K562 (cell line): ENCODE measurements at regions not wholly inside any gene's neighbourhood (a gene's known extent, or its start where the extent isn't known, plus 50 kb on each side); places are given as distances from the start of the nearest gene placed in this dataset.

Experiments
- ATAC-seq: fragments of 200-7000 bp; cut with Tn5 transposase; 3 replicates; pipeline ENCODE4 v1.9.1; 2020; ENCODE audit warnings: moderate library complexity
- BruUV-seq: library from RNA; stranded (reverse); fragments of 400-500 nt; replicated peaks from 2 replicates; lab custom pipeline; 2021; lab: Mats Ljungman, UMichigan
- CTCF ChIA-PET: fragments of 300-600 bp; formaldehyde crosslinking; extraction: SDS; loops from one replicate; lab custom pipeline; 2021; ENCODE audit warnings: low intra/inter-chr PET ratio; lab: Yijun Ruan, JAX
- POLR2A ChIA-PET: fragments of 300-600, 350-650 bp; sonication (Branson Sonifier 250); formaldehyde crosslinking; extraction: SDS; loops from one replicate; lab custom pipeline; 2021; ENCODE audit warnings: antibody characterized with exemption, inconsistent platforms; lab: Yijun Ruan, JAX
- DNase-seq, 4 experiments: peaks; one replicate each; pipeline versions ENCODE4 v3.0.0 to v3.0.0-alpha.2; 2011 to 2018; ENCODE audit warnings: low spot score in 3 of 4, mixed read lengths in 3 of 4; ENCODE audit errors: extremely low read depth in 1 of 4
- FAIRE-seq: peaks from 2 replicates; lab custom pipeline; 2011; peaks lifted over from hg19 to GRCh38; lab: Jason Lieb, UNC
- H2AFZ ChIP-seq: 2 replicates; pipeline ENCODE4 v1.6.0; 2011; ENCODE audit warnings: low read depth, low read length, control low read depth, inconsistent platforms
- H3K27ac ChIP-seq: fragments of 200-600 bp; 3 replicates; pipeline ENCODE4 v1.8.0; 2011; ENCODE audit warnings: low read depth, mild to moderate bottlenecking, control low read depth, inconsistent platforms, low read length, moderate library complexity, mixed read lengths; ENCODE audit errors: extremely low read depth
- H3K27me3 ChIP-seq, 2 experiments: fragments of 300-600 bp in 1 of 2; 2 replicates in 1 of 2; 3 replicates in 1 of 2; pipeline versions ENCODE4 v1.6.0 to v1.8.0; 2011; ENCODE audit warnings: inconsistent platforms in 2 of 2, low read length in 2 of 2, mild to moderate bottlenecking in 1 of 2, mixed read lengths in 1 of 2, moderate library complexity in 1 of 2; ENCODE audit not compliant: control insufficient read depth in 2 of 2, insufficient read depth in 2 of 2
- H3K36me3 ChIP-seq: fragments of 300-600 bp; 3 replicates; pipeline ENCODE4 v1.8.0; 2011; ENCODE audit warnings: mild to moderate bottlenecking, low read length, inconsistent platforms; ENCODE audit not compliant: control insufficient read depth, insufficient read depth
- H3K4me1 ChIP-seq, 2 experiments: fragments of 200-600 bp in 1 of 2; replicated peaks in 1 of 2; 2 replicates in 1 of 2; 3 replicates in 1 of 2; pipeline versions ENCODE4 v1.5.1 to v1.8.0; 2011; ENCODE audit warnings: inconsistent platforms in 2 of 2, low read length in 2 of 2, mild to moderate bottlenecking in 1 of 2, mixed read lengths in 1 of 2, moderate library complexity in 1 of 2; ENCODE audit not compliant: control insufficient read depth in 2 of 2, insufficient read depth in 2 of 2
- H3K4me2 ChIP-seq: 2 replicates; pipeline ENCODE4 v1.6.1; 2011; ENCODE audit warnings: low read length, control low read depth, inconsistent platforms, mixed read lengths; ENCODE audit not compliant: insufficient read depth
- H3K4me3 ChIP-seq: fragments of 200-600 bp; sonication (generic), shearing (Covaris generic); 2 replicates; pipeline ENCODE4 v1.5.1; 2016; ENCODE audit warnings: control low read depth, inconsistent platforms
- H3K79me2 ChIP-seq: fragments of 200-600 bp; 3 replicates; pipeline ENCODE4 v1.8.0; 2011; ENCODE audit warnings: low read length, inconsistent platforms; ENCODE audit not compliant: control insufficient read depth, insufficient read depth
- H3K9ac ChIP-seq, 2 experiments: 2 replicates each; pipeline versions ENCODE4 v1.6.0 to v1.6.1; 2011; ENCODE audit warnings: low read depth in 2 of 2, low read length in 2 of 2, control low read depth in 1 of 2, inconsistent platforms in 1 of 2, mild to moderate bottlenecking in 1 of 2, mixed read lengths in 1 of 2; ENCODE audit not compliant: insufficient read depth in 1 of 2
- H3K9me1 ChIP-seq: one replicate; pipeline ENCODE4 v1.6.0; 2011; ENCODE audit warnings: inconsistent platforms, mild to moderate bottlenecking, low read length, moderate library complexity; ENCODE audit not compliant: control insufficient read depth, insufficient read depth
- H3K9me3 ChIP-seq: replicated peaks from 2 replicates; pipeline ENCODE4 v1.5.1; 2011; ENCODE audit warnings: low read depth, low read length, inconsistent platforms; ENCODE audit not compliant: control insufficient read depth, insufficient read depth
- H4K20me1 ChIP-seq: replicated peaks from 2 replicates; pipeline ENCODE4 v1.6.1; 2011; ENCODE audit warnings: low read length, inconsistent platforms, mixed read lengths; ENCODE audit not compliant: control insufficient read depth, insufficient read depth
- ARNT ChIP-seq, 2 experiments: fragments of 450-650 bp; IDR thresholded peaks; 2 replicates each; pipeline ENCODE4 v1.6.1; 2016; ENCODE audit warnings: mild to moderate bottlenecking in 1 of 2
- EZH2 ChIP-seq: IDR thresholded peaks from 2 replicates; pipeline ENCODE4 v1.6.1; 2012; ENCODE audit warnings: low read depth, mild to moderate bottlenecking, inconsistent platforms, low read length, borderline replicate concordance
- MAZ ChIP-seq, 2 experiments: fragments of 450-650 bp in 1 of 2; sonication (generic) in 1 of 2; formaldehyde crosslinking; IDR thresholded peaks in 1 of 2; conservative IDR thresholded peaks in 1 of 2; 2 replicates each; pipeline versions ENCODE4 v1.4.0 to v1.5.0; 2020; ENCODE audit warnings: mild to moderate bottlenecking in 1 of 2, missing genetic modification reagents in 1 of 2
- SIN3A ChIP-seq, 2 experiments: fragments of 150-350 bp in 1 of 2; IDR thresholded peaks; 2 replicates each; pipeline ENCODE4 v1.6.1; 2011 to 2016; ENCODE audit warnings: borderline replicate concordance in 2 of 2, low read depth in 2 of 2, low read length in 2 of 2, mild to moderate bottlenecking in 2 of 2, moderate library complexity in 2 of 2; ENCODE audit not compliant: control insufficient read depth in 1 of 2
- TAF9B ChIP-seq: fragments of 450-650 bp; IDR thresholded peaks from 2 replicates; pipeline ENCODE4 v1.6.1; 2018; ENCODE audit warnings: mild to moderate bottlenecking; ENCODE audit not compliant: partially characterized antibody
- ZNF655 ChIP-seq: fragments of 250-450 bp; sonication (Bioruptor Pico); IDR thresholded peaks from 2 replicates; pipeline ENCODE4 v1.5.0; 2021
- ZZZ3 ChIP-seq: fragments of 450-650 bp; IDR thresholded peaks from 2 replicates; pipeline ENCODE4 v1.6.1; 2016; ENCODE audit warnings: antibody characterized with exemption, mild to moderate bottlenecking, moderate library complexity
- WGBS: fragments of 100-300 bp; shearing (Covaris generic); methylation state at CpG from one replicate; pipeline ENCODE4 v1.1.6; 2016; ENCODE audit warnings: low coverage, mixed read lengths; ENCODE audit not compliant: insufficient coverage; ENCODE audit errors: missing lambda C conversion rate; 5-methylcytosine and 5-hydroxymethylcytosine counted together
- in situ Hi-C: fragments of 300-500 bp; cut with MboI; formaldehyde crosslinking; loops from 4 replicates; pipeline ENCODE4 v1.15.0; 2018; ENCODE audit warnings: inconsistent platforms, mixed read lengths
- intact Hi-C: fragments of 100-400 bp; cut with micrococcal nuclease; formaldehyde crosslinking; loops from 2 replicates; pipeline ENCODE4 v1.14.2; 2022

GRCh38 chr4:159520074-159520473 lies 417.2 kb downstream of the RAPGEF2 start:
- H3K4me2 ChIP-seq, result no peak overlapping the region
- in situ Hi-C loops, result no loop called here
- no peaks in the 10 kb centered on the region for H3K9me3 ChIP-seq
- H3K27me3 ChIP-seq, result no peaks in the 10 kb centered on the region
- no peaks in the 10 kb centered on the region for H4K20me1 ChIP-seq
- H3K4me1 ChIP-seq, result no peaks in the 10 kb centered on the region
- CTCF ChIA-PET, result no interaction called here
- DNase-seq (no peak), FAIRE-seq (no peak), ATAC-seq (no peak)
- no peaks in the 10 kb centered on the region for H3K36me3 ChIP-seq
- no peaks in the 10 kb centered on the region for H3K9me1 ChIP-seq
- no peaks in the 10 kb centered on the region for H3K79me2 ChIP-seq
- no TSS peak for BruUV-seq
- H2AFZ ChIP-seq, result no peak overlapping the region
- H3K9ac ChIP-seq, result no peak overlapping the region
- H3K27ac ChIP-seq, result no peak overlapping the region
- WGBS, result 2% methylated on average over 4 of the region's 4 CpGs
- intact Hi-C loops, result no loop called here
- no peak overlapping the region for H3K4me3 ChIP-seq
- POLR2A ChIA-PET, result no interaction called here
- TF ChIP-seq ZZZ3, result no peak
- no peak for TF ChIP-seq TAF9B
- no peak for TF ChIP-seq EZH2
- no peak for TF ChIP-seq ZNF655
- TF ChIP-seq ARNT (IDR thresholded peaks at IDR 0.05), result no peak
- no peak for TF ChIP-seq MAZ (CRISPR knock-in tag; conservative IDR thresholded peaks at IDR 0.05 in 1 of 2, IDR thresholded peaks at IDR 0.05 in 1 of 2)
- TF ChIP-seq SIN3A (IDR thresholded peaks at IDR 0.05; ENCODE audit: borderline replicate concordance in 2 of 2, control insufficient read depth in 1 of 2, low read depth in 2 of 2, low read length in 2 of 2), result no peak
